CD4-positive, alpha-beta T cell (primary cell): ENCODE measurements at regions not wholly inside any gene's neighbourhood (a gene's known extent, or its start where the extent isn't known, plus 50 kb on each side); places are given as distances from the start of the nearest gene placed in this dataset.

Source experiments
- ATAC-seq: fragments of 200-7000 bp; cut with Tn5 transposase; one replicate; pipeline ENCODE4 v1.10.0; 2022; ENCODE audit warnings: mild to moderate bottlenecking; ENCODE audit not compliant: poor library complexity
- CTCF ChIA-PET: fragments of 350-600 bp; sonication (Branson Sonifier 250); formaldehyde crosslinking; loops from one replicate; lab custom pipeline; 2021; ENCODE audit warnings: antibody characterized with exemption, inconsistent platforms; lab: Charles Lee
- POLR2A ChIA-PET: fragments of 350-600 bp; sonication (Branson Sonifier 250); formaldehyde crosslinking; loops from one replicate; lab custom pipeline; 2021; ENCODE audit warnings: antibody characterized with exemption, inconsistent platforms; lab: Charles Lee
- DNase-seq, 14 experiments: peaks; one replicate each; pipeline ENCODE4 v3.0.0-alpha.2; 2013 to 2020; ENCODE audit warnings: mixed read lengths in 2 of 14
- H3K27ac ChIP-seq, 2 donors: one replicate each; pipeline versions ENCODE4 v1.5.1 to v1.7.0; 2013; ENCODE audit warnings: low read length in 2 of 2, low read depth in 1 of 2, mild to moderate bottlenecking in 1 of 2
- H3K27me3 ChIP-seq, 2 experiments: 1 replicate in 1 of 2; 2 replicates in 1 of 2; pipeline versions ENCODE4 v1.6.1 to v1.7.0; 2013; ENCODE audit warnings: low read length in 2 of 2, control low read depth in 1 of 2, mild to moderate bottlenecking in 1 of 2, moderate library complexity in 1 of 2; ENCODE audit not compliant: insufficient read depth in 2 of 2, control insufficient read depth in 1 of 2
- H3K36me3 ChIP-seq: one replicate; pipeline ENCODE4 v1.6.1; 2013; ENCODE audit warnings: low read length, control low read depth; ENCODE audit not compliant: insufficient read depth
- H3K4me1 ChIP-seq: one replicate; pipeline ENCODE4 v1.6.1; 2013; ENCODE audit warnings: low read length, control low read depth; ENCODE audit not compliant: insufficient read depth
- H3K4me3 ChIP-seq: one replicate; pipeline ENCODE4 v1.5.1; 2013; ENCODE audit warnings: mild to moderate bottlenecking, low read length, moderate library complexity
- H3K9me3 ChIP-seq, 2 experiments: 1 replicate in 1 of 2; 2 replicates in 1 of 2; pipeline versions ENCODE4 v1.6.1 to v1.7.0; 2013; ENCODE audit warnings: low read length in 2 of 2, mild to moderate bottlenecking in 2 of 2, control low read depth in 1 of 2, moderate library complexity in 1 of 2; ENCODE audit not compliant: control insufficient read depth in 1 of 2, insufficient read depth in 1 of 2
- H3K27ac Mint-ChIP-seq: one replicate; pipeline ENCODE4 v1.8.0; 2020; ENCODE audit warnings: mixed read lengths
- H3K27me3 Mint-ChIP-seq: one replicate; pipeline ENCODE4 v1.8.0; 2021; ENCODE audit warnings: mixed read lengths
- H3K36me3 Mint-ChIP-seq: one replicate; pipeline ENCODE4 v1.8.0; 2021; ENCODE audit warnings: low read depth, mixed read lengths
- H3K4me1 Mint-ChIP-seq: one replicate; pipeline ENCODE4 v1.8.0; 2021; ENCODE audit warnings: low read depth, mixed read lengths
- H3K4me3 Mint-ChIP-seq: one replicate; pipeline ENCODE4 v1.8.0; 2020; ENCODE audit warnings: mild to moderate bottlenecking, mixed read lengths
- H3K9me3 Mint-ChIP-seq: one replicate; pipeline ENCODE4 v1.8.0; 2020; ENCODE audit warnings: mixed read lengths
- intact Hi-C, 2 experiments: fragments of 100-400 bp; cut with DNase I in 1 of 2; cut with micrococcal nuclease in 1 of 2; formaldehyde crosslinking; loops; one replicate each; pipeline versions ENCODE4 v1.15.1 to v1.9.0; 2023 to 2025; cut with DNase I, micrococcal nuclease
- TF ChIP-seq, protein P1 (sequence below): fragments of 200-600 bp; IDR thresholded peaks from one replicate; pipeline ENCODE4 v1.8.0; 2022; ENCODE audit warnings: antibody characterized with exemption, mild to moderate bottlenecking

DNA sequence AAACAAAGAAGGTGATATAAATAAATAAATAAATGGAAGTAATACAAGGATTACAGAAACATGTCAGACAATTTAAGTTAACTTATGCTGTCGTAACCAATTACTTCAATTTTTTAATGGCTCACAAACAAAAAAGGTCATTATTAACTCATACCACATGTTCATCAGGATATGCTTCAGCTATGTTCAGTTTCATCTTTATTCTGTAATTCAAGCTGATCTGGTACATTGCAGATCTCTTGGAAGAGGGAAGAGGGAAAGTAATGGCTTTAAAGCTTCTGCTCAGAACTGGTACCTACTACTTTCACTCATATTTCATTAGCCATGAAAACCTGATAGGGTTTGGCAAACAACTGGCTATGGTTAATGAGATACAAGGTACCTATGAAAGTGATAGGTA, 67.6 kb upstream of the ERBB4 start:
- H3K4me3 Mint-ChIP-seq, result no peak overlapping the region
- TF ChIP-seq, protein P1, sequence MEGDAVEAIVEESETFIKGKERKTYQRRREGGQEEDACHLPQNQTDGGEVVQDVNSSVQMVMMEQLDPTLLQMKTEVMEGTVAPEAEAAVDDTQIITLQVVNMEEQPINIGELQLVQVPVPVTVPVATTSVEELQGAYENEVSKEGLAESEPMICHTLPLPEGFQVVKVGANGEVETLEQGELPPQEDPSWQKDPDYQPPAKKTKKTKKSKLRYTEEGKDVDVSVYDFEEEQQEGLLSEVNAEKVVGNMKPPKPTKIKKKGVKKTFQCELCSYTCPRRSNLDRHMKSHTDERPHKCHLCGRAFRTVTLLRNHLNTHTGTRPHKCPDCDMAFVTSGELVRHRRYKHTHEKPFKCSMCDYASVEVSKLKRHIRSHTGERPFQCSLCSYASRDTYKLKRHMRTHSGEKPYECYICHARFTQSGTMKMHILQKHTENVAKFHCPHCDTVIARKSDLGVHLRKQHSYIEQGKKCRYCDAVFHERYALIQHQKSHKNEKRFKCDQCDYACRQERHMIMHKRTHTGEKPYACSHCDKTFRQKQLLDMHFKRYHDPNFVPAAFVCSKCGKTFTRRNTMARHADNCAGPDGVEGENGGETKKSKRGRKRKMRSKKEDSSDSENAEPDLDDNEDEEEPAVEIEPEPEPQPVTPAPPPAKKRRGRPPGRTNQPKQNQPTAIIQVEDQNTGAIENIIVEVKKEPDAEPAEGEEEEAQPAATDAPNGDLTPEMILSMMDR, result no peak

GRCh38 chr2:212596688-212597087, 58.1 kb upstream of the ERBB4 start:
- no peak overlapping the region for H3K27ac ChIP-seq
- no peak for DNase-seq
- H3K4me1 ChIP-seq, result no peaks in the 10 kb centered on the region
- H3K27me3 Mint-ChIP-seq, result no peaks in the 10 kb centered on the region
- H3K27me3 ChIP-seq, result no peaks in the 10 kb centered on the region
- no peak overlapping the region for H3K4me3 Mint-ChIP-seq
- H3K4me1 Mint-ChIP-seq, result no peaks in the 10 kb centered on the region
- no peak overlapping the region for H3K4me3 ChIP-seq
- no peaks in the 10 kb centered on the region for H3K9me3 ChIP-seq
- CTCF ChIA-PET, result no interaction called here
- POLR2A ChIA-PET, result no interaction called here
- no peaks in the 10 kb centered on the region for H3K36me3 Mint-ChIP-seq
- H3K27ac Mint-ChIP-seq, result no peak overlapping the region
- no peaks in the 10 kb centered on the region for H3K9me3 Mint-ChIP-seq
- TF ChIP-seq, protein P1, result no peak
- intact Hi-C loops, result no loop called here
- no peak for ATAC-seq
- no peaks in the 10 kb centered on the region for H3K36me3 ChIP-seq

More for the DNA sequence above, 67.6 kb upstream of the ERBB4 start:
- Histone ChIP-seq H3K9me3 (peaks cover 0 to 5% of the 10 kb centered on the region in 2 experiments), H3K27ac (no peak overlapping the region), H3K36me3 (no peaks in the 10 kb centered on the region), H3K27me3 (no peaks in the 10 kb centered on the region), H3K4me1 (no peaks in the 10 kb centered on the region), H3K4me3 (no peak overlapping the region)
- no peak overlapping the region for H3K27ac Mint-ChIP-seq
- H3K4me1 Mint-ChIP-seq, result no peaks in the 10 kb centered on the region
- DNase-seq (no peak), ATAC-seq (no peak)
- H3K27me3 Mint-ChIP-seq, result no peaks in the 10 kb centered on the region
- H3K36me3 Mint-ChIP-seq, result no peaks in the 10 kb centered on the region
- CTCF ChIA-PET, result no interaction called here
- intact Hi-C loops, result no loop called here
- H3K9me3 Mint-ChIP-seq, result no peaks in the 10 kb centered on the region
- POLR2A ChIA-PET, result no interaction called here

- intact Hi-C loops, result no loop called here
- no peak overlapping the region for H3K4me3 ChIP-seq
- Mint-ChIP-seq H3K4me3 (no peak overlapping the region), H3K36me3 (no peaks in the 10 kb centered on the region), H3K27me3 (no peaks in the 10 kb centered on the region), H3K27ac (no peak overlapping the region), H3K4me1 (no peaks in the 10 kb centered on the region), H3K9me3 (no peaks in the 10 kb centered on the region)
- H3K9me3 ChIP-seq, result no peaks in the 10 kb centered on the region
- TF ChIP-seq, protein P1, result no peak
- no peaks in the 10 kb centered on the region for H3K27me3 ChIP-seq
- H3K27ac ChIP-seq, result no peak overlapping the region
- no peaks in the 10 kb centered on the region for H3K4me1 ChIP-seq
- no peak for DNase-seq
- H3K36me3 ChIP-seq, result no peaks in the 10 kb centered on the region
- no peak for ATAC-seq
- ChIA-PET POLR2A (no interaction called here), CTCF (no interaction called here)
These were observed 57.7 kb upstream of the ERBB4 start for GRCh38 chr2:212596276-212596675.
